ENCODE measurements at regions not wholly inside any gene's neighbourhood (a gene's known extent, or its start where the extent isn't known, plus 50 kb on each side); places are given as distances from the start of the nearest gene placed in this dataset.

- BruUV-seq (replicated peaks): no TSS peak
- Histone ChIP-seq H3K36me3 (ENCODE audit: insufficient read depth, low read length, poor library complexity, severe bottlenecking) (no peaks in the 10 kb centered on the region), H3K27me3 (replicated peaks; ENCODE audit: insufficient read depth, low read depth, low read length, poor library complexity) (no peaks in the 10 kb centered on the region), H3K27ac (ENCODE audit: low read depth, low read length, poor library complexity, severe bottlenecking) (no peak overlapping the region), H3K4me3 (ENCODE audit: low read depth, low read length, poor library complexity, severe bottlenecking) (no peak overlapping the region), H3K9me3 (ENCODE audit: low read depth, low read length, poor library complexity, severe bottlenecking) (no peaks in the 10 kb centered on the region), H3K4me1 (ENCODE audit: insufficient read depth, low read length, poor library complexity, severe bottlenecking) (no peaks in the 10 kb centered on the region)
- CTCF ChIA-PET: no interaction called here
- TF ChIP-seq CTCF (conservative IDR thresholded peaks at IDR 0.05; ENCODE audit: low read depth, low read length) (no peak), EZH2 (IDR thresholded peaks at IDR 0.05; ENCODE audit: borderline replicate concordance, low read depth, low read length, poor library complexity, severe bottlenecking) (no peak)
- DNase-seq (ENCODE audit: low spot score): no peak
- intact Hi-C loops (cut with micrococcal nuclease; ENCODE audit: unreplicated experiment): no loop called here
- POLR2A ChIA-PET (ENCODE audit: low non-redundant PET): no interaction called here
Observed at GRCh38 chr13:102508411-102508810, 88.4 kb upstream of the TPP2 start.

GRCh38 chr13:102504002-102504401 is 92.8 kb upstream of the TPP2 start:
- TF ChIP-seq CTCF (conservative IDR thresholded peaks at IDR 0.05; ENCODE audit: low read depth, low read length): no peak
- TF ChIP-seq EZH2 (IDR thresholded peaks at IDR 0.05; ENCODE audit: borderline replicate concordance, low read depth, low read length, poor library complexity, severe bottlenecking): no peak
- Histone ChIP-seq H3K27me3 (replicated peaks; ENCODE audit: insufficient read depth, low read depth, low read length, poor library complexity) (no peaks in the 10 kb centered on the region), H3K36me3 (ENCODE audit: insufficient read depth, low read length, poor library complexity, severe bottlenecking) (no peaks in the 10 kb centered on the region), H3K4me3 (ENCODE audit: low read depth, low read length, poor library complexity, severe bottlenecking) (no peak overlapping the region), H3K4me1 (ENCODE audit: insufficient read depth, low read length, poor library complexity, severe bottlenecking) (no peaks in the 10 kb centered on the region), H3K9me3 (ENCODE audit: low read depth, low read length, poor library complexity, severe bottlenecking) (no peaks in the 10 kb centered on the region), H3K27ac (ENCODE audit: low read depth, low read length, poor library complexity, severe bottlenecking) (no peak overlapping the region)
- ChIA-PET POLR2A (ENCODE audit: low non-redundant PET) (no interaction called here), CTCF (no interaction called here)
- intact Hi-C loops (cut with micrococcal nuclease; ENCODE audit: unreplicated experiment): no loop called here
- DNase-seq (ENCODE audit: low spot score): no peak
- BruUV-seq (replicated peaks): no TSS peak

GRCh38 chr13:102495663-102496062 is 93.8 kb upstream of the FGF14 start:
- DNase-seq (ENCODE audit: low spot score): no peak
- Histone ChIP-seq H3K36me3 (ENCODE audit: insufficient read depth, low read length, poor library complexity, severe bottlenecking) (no peaks in the 10 kb centered on the region), H3K27ac (ENCODE audit: low read depth, low read length, poor library complexity, severe bottlenecking) (no peak overlapping the region), H3K9me3 (ENCODE audit: low read depth, low read length, poor library complexity, severe bottlenecking) (peaks cover 4% of the 10 kb centered on the region), H3K4me3 (ENCODE audit: low read depth, low read length, poor library complexity, severe bottlenecking) (no peak overlapping the region), H3K4me1 (ENCODE audit: insufficient read depth, low read length, poor library complexity, severe bottlenecking) (no peaks in the 10 kb centered on the region), H3K27me3 (replicated peaks; ENCODE audit: insufficient read depth, low read depth, low read length, poor library complexity) (no peaks in the 10 kb centered on the region)
- ChIA-PET CTCF (no interaction called here), POLR2A (ENCODE audit: low non-redundant PET) (no interaction called here)
- intact Hi-C loops (cut with micrococcal nuclease; ENCODE audit: unreplicated experiment): no loop called here
- no TSS peak for BruUV-seq (replicated peaks)
- TF ChIP-seq EZH2 (IDR thresholded peaks at IDR 0.05; ENCODE audit: borderline replicate concordance, low read depth, low read length, poor library complexity, severe bottlenecking): no peak
- TF ChIP-seq CTCF (conservative IDR thresholded peaks at IDR 0.05; ENCODE audit: low read depth, low read length): no peak
